H1 (cell line): ENCODE measurements at regions not wholly inside any gene's neighbourhood (a gene's known extent, or its start where the extent isn't known, plus 50 kb on each side); places are given as distances from the start of the nearest gene placed in this dataset.

ENCODE experiments used
- CTCF ChIA-PET: fragments of 300-600 bp; sonication (Branson Sonifier 250); formaldehyde crosslinking; loops from one replicate; lab custom pipeline; 2021; ENCODE audit not compliant: partially characterized antibody; lab: Charles Lee
- POLR2A ChIA-PET: fragments of 300-600 bp; sonication (Branson Sonifier 250); formaldehyde crosslinking; loops from one replicate; lab custom pipeline; 2021; ENCODE audit warnings: inconsistent platforms; ENCODE audit not compliant: partially characterized antibody; lab: Charles Lee
- DNase-seq, 2 experiments: peaks; one replicate each; pipeline versions ENCODE4 v3.0.0 to v3.0.0-alpha.2; 2010 to 2022; ENCODE audit warnings: low spot score in 2 of 2, low read depth in 1 of 2, mixed read lengths in 1 of 2
- FAIRE-seq: peaks from 2 replicates; lab custom pipeline; 2011; peaks lifted over from hg19 to GRCh38; lab: Jason Lieb, UNC
- H2AFZ ChIP-seq: 2 replicates; pipeline ENCODE4 v1.8.1; 2012; ENCODE audit warnings: low read length, inconsistent platforms
- H2AK5ac ChIP-seq: 2 replicates; pipeline ENCODE4 v1.6.1; 2013; ENCODE audit warnings: low read depth, low read length
- H2BK120ac ChIP-seq: replicated peaks from 2 replicates; pipeline ENCODE3; 2013; ENCODE audit warnings: low read depth, low read length, inconsistent platforms
- H2BK12ac ChIP-seq: 2 replicates; pipeline ENCODE4 v1.6.1; 2013; ENCODE audit warnings: low read depth, low read length
- H2BK15ac ChIP-seq: 2 replicates; pipeline ENCODE4 v1.6.1; 2013; ENCODE audit warnings: low read length
- H2BK20ac ChIP-seq: 2 replicates; pipeline ENCODE4 v1.6.1; 2013; ENCODE audit warnings: low read length
- H2BK5ac ChIP-seq: 2 replicates; pipeline ENCODE4 v1.6.1; 2013; ENCODE audit warnings: low read depth, low read length
- H3K14ac ChIP-seq: 2 replicates; pipeline ENCODE4 v1.6.1; 2013; ENCODE audit warnings: inconsistent platforms; ENCODE audit not compliant: insufficient read length
- H3K18ac ChIP-seq: 2 replicates; pipeline ENCODE4 v1.6.1; 2013; ENCODE audit warnings: low read length; ENCODE audit errors: extremely low read depth
- H3K23ac ChIP-seq: 2 replicates; pipeline ENCODE4 v1.6.1; 2013; ENCODE audit warnings: inconsistent platforms; ENCODE audit not compliant: insufficient read length
- H3K23me2 ChIP-seq: 2 replicates; pipeline ENCODE4 v1.6.1; 2013; ENCODE audit warnings: low read depth, low read length
- H3K27ac ChIP-seq: 2 replicates; pipeline ENCODE4 v1.6.1; 2011; ENCODE audit warnings: low read depth, low read length, inconsistent platforms
- H3K27me3 ChIP-seq, 4 experiments: replicated peaks in 1 of 4; 1 replicate in 1 of 4; 2 replicates in 3 of 4; pipeline versions ENCODE4 v1.6.1 to v1.8.1; 2011 to 2013; ENCODE audit warnings: low read length in 3 of 4, mild to moderate bottlenecking in 3 of 4, inconsistent platforms in 2 of 4, mixed read lengths in 2 of 4, moderate library complexity in 1 of 4; ENCODE audit not compliant: control insufficient read depth in 3 of 4, insufficient read depth in 3 of 4; ENCODE audit errors: extremely low read depth in 1 of 4
- H3K36me3 ChIP-seq, 4 experiments: 2 replicates each; pipeline versions ENCODE4 v1.6.1 to v1.8.1; 2011 to 2013; ENCODE audit warnings: mild to moderate bottlenecking in 4 of 4, low read length in 3 of 4, moderate library complexity in 2 of 4, control low read depth in 1 of 4, inconsistent platforms in 1 of 4; ENCODE audit not compliant: insufficient read depth in 4 of 4, control insufficient read depth in 2 of 4
- H3K4ac ChIP-seq: replicated peaks from 2 replicates; pipeline ENCODE3; 2013; ENCODE audit warnings: low read length, low read depth, mixed read lengths, inconsistent platforms; ENCODE audit not compliant: insufficient read length
- H3K4me1 ChIP-seq, 4 experiments: replicated peaks in 1 of 4; 1 replicate in 1 of 4; 2 replicates in 3 of 4; pipeline versions ENCODE4 v1.6.1 to v1.8.1; 2011 to 2013; ENCODE audit warnings: low read length in 3 of 4, inconsistent platforms in 2 of 4, mixed read lengths in 1 of 4; ENCODE audit not compliant: insufficient read depth in 4 of 4, control insufficient read depth in 3 of 4
- H3K4me2 ChIP-seq, 2 experiments: 2 replicates each; pipeline versions ENCODE4 v1.6.1 to v1.8.1; 2011 to 2013; ENCODE audit warnings: low read depth in 2 of 2, low read length in 2 of 2, control low read depth in 1 of 2, inconsistent platforms in 1 of 2, mild to moderate bottlenecking in 1 of 2; ENCODE audit not compliant: insufficient read depth in 1 of 2
- H3K4me3 ChIP-seq, 4 experiments: fragments of 200-600, 300-600 bp in 1 of 4; sonication (generic), shearing (Covaris generic), sonication (Bioruptor Twin) in 1 of 4; 2 replicates each; pipeline versions ENCODE4 v1.5.1 to v1.8.1; 2011 to 2016; ENCODE audit warnings: low read length in 4 of 4, low read depth in 3 of 4, control low read depth in 2 of 4, inconsistent platforms in 2 of 4, mild to moderate bottlenecking in 2 of 4, mixed read lengths in 1 of 4, moderate library complexity in 1 of 4; ENCODE audit not compliant: insufficient read depth in 2 of 4; ENCODE audit errors: extremely low read depth in 1 of 4
- H3K56ac ChIP-seq: replicated peaks from 2 replicates; pipeline ENCODE3; 2013; ENCODE audit warnings: low read depth, mild to moderate bottlenecking, mixed read lengths, low read length, inconsistent platforms; ENCODE audit not compliant: insufficient read length
- H3K79me1 ChIP-seq: 2 replicates; pipeline ENCODE4 v1.6.1; 2013; ENCODE audit warnings: low read depth, low read length, control low read depth
- H3K79me2 ChIP-seq, 2 experiments: 2 replicates each; pipeline versions ENCODE4 v1.6.1 to v1.8.1; 2012 to 2013; ENCODE audit warnings: low read length in 2 of 2, mild to moderate bottlenecking in 2 of 2, inconsistent platforms in 1 of 2; ENCODE audit not compliant: insufficient read depth in 2 of 2, control insufficient read depth in 1 of 2
- H3K9ac ChIP-seq, 4 experiments: replicated peaks in 1 of 4; 1 replicate in 1 of 4; 2 replicates in 3 of 4; pipeline versions ENCODE4 v1.6.1 to v1.8.1; 2011 to 2013; ENCODE audit warnings: low read depth in 3 of 4, low read length in 3 of 4, control low read depth in 2 of 4, mild to moderate bottlenecking in 2 of 4, moderate library complexity in 2 of 4, inconsistent platforms in 1 of 4; ENCODE audit errors: extremely low read depth in 1 of 4
- H3K9me3 ChIP-seq, 2 experiments: 2 replicates each; pipeline versions ENCODE4 v1.6.1 to v1.8.1; 2012 to 2013; ENCODE audit warnings: mild to moderate bottlenecking in 2 of 2, moderate library complexity in 2 of 2, control low read depth in 1 of 2, inconsistent platforms in 1 of 2, low read depth in 1 of 2, low read length in 1 of 2, mixed read lengths in 1 of 2; ENCODE audit not compliant: insufficient read depth in 2 of 2
- H4K20me1 ChIP-seq, 2 experiments: replicated peaks in 1 of 2; 2 replicates each; pipeline versions ENCODE3 to v1.8.1; 2011 to 2013; ENCODE audit warnings: inconsistent platforms in 2 of 2, low read length in 2 of 2, mild to moderate bottlenecking in 1 of 2; ENCODE audit not compliant: insufficient read depth in 2 of 2, control insufficient read depth in 1 of 2
- H4K5ac ChIP-seq: 2 replicates; pipeline ENCODE4 v1.6.1; 2013; ENCODE audit warnings: low read length, low read depth, mixed read lengths, inconsistent platforms; ENCODE audit not compliant: insufficient read length
- H4K8ac ChIP-seq: 2 replicates; pipeline ENCODE4 v1.8.0; 2013; ENCODE audit warnings: mild to moderate bottlenecking, moderate library complexity, low read length, inconsistent platforms; ENCODE audit not compliant: insufficient read depth; ENCODE audit errors: extremely low read depth
- H4K91ac ChIP-seq: replicated peaks from 2 replicates; pipeline ENCODE3; 2013; ENCODE audit warnings: low read length, mixed read lengths, inconsistent platforms; ENCODE audit not compliant: insufficient read length
- ATF2 ChIP-seq: IDR thresholded peaks from 2 replicates; pipeline ENCODE4 v1.6.1; 2012; ENCODE audit warnings: low read length, inconsistent platforms
- CTBP2 ChIP-seq: IDR thresholded peaks from 2 replicates; pipeline ENCODE4 v1.7.0; 2011; ENCODE audit warnings: borderline replicate concordance, mild to moderate bottlenecking, moderate library complexity, mixed read lengths, low read length; ENCODE audit not compliant: insufficient read depth, insufficient read length
- JUND ChIP-seq: IDR thresholded peaks from 2 replicates; pipeline ENCODE4 v1.6.1; 2011; ENCODE audit warnings: mild to moderate bottlenecking, improper control_type of control experiment, low read length
- TAF1 ChIP-seq: IDR thresholded peaks from 2 replicates; pipeline ENCODE4 v1.6.1; 2011; ENCODE audit warnings: mild to moderate bottlenecking, low read depth, low read length
- WGBS, 2 experiments: shearing (Covaris generic) in 1 of 2; methylation state at CpG; one replicate each; pipeline versions ENCODE4 v1.1.6 to v1.1.7; 2013 to 2015; ENCODE audit warnings: low lambda C conversion rate in 2 of 2, mixed read lengths in 2 of 2, inconsistent platforms in 1 of 2, low coverage in 1 of 2, missing lambda C conversion rate in 1 of 2; ENCODE audit not compliant: insufficient replicate concordance in 2 of 2, insufficient coverage in 1 of 2, insufficient read length in 1 of 2; ENCODE audit errors: extremely low coverage in 1 of 2, missing lambda C conversion rate in 1 of 2; 5-methylcytosine and 5-hydroxymethylcytosine counted together

GRCh38 chr15:98342911-98343310 lies 305.4 kb upstream of the IGF1R start:
- no peak overlapping the region for H3K14ac ChIP-seq
- H4K5ac ChIP-seq, result no peak overlapping the region
- CTCF ChIA-PET, result no interaction called here
- H3K9ac ChIP-seq, result no peak overlapping the region
- H3K36me3 ChIP-seq, result no peaks in the 10 kb centered on the region
- TF ChIP-seq ATF2 (no peak), CTBP2 (no peak), JUND (no peak), TAF1 (no peak)
- no peak overlapping the region for H3K18ac ChIP-seq
- no peaks in the 10 kb centered on the region for H3K79me2 ChIP-seq
- peaks cover 4% of the 10 kb centered on the region; the same call in 1 of the 2 replicates for H3K23me2 ChIP-seq
- no peak overlapping the region for H4K91ac ChIP-seq
- H4K20me1 ChIP-seq, result no peaks in the 10 kb centered on the region
- WGBS, 2 experiments, result 88% methylated on average over 3 of the region's 3 CpGs; no CpG with 5 or more reads in 1 of the 2 experiments
- H3K4me1 ChIP-seq, result no peaks in the 10 kb centered on the region
- no peaks in the 10 kb centered on the region for H3K27me3 ChIP-seq
- H3K79me1 ChIP-seq, result no peaks in the 10 kb centered on the region
- H2BK5ac ChIP-seq, result no peak overlapping the region
- H3K9me3 ChIP-seq, result no peaks in the 10 kb centered on the region
- H2AFZ ChIP-seq, result no peak overlapping the region
- H3K4me2 ChIP-seq, result no peak overlapping the region
- no peak overlapping the region for H2BK12ac ChIP-seq
- no peak overlapping the region for H2BK20ac ChIP-seq
- H2BK120ac ChIP-seq, result no peak overlapping the region
- H3K4me3 ChIP-seq, result no peak overlapping the region
- H3K27ac ChIP-seq, result no peak overlapping the region
- H3K4ac ChIP-seq, result no peak overlapping the region
- no peak for FAIRE-seq
- no peak overlapping the region for H3K23ac ChIP-seq
- no peak overlapping the region for H2BK15ac ChIP-seq
- DNase-seq, result no peak
- H4K8ac ChIP-seq, result no peak overlapping the region
- no peak overlapping the region for H3K56ac ChIP-seq
- no peak overlapping the region for H2AK5ac ChIP-seq
- POLR2A ChIA-PET, result no interaction called here
